Spleen (tissue), 11 donors: ENCODE measurements at regions not wholly inside any gene's neighbourhood (a gene's known extent, or its start where the extent isn't known, plus 50 kb on each side); places are given as distances from the start of the nearest gene placed in this dataset.

Source experiments
- DNase-seq: peaks from one replicate; pipeline ENCODE4 v3.0.0-alpha.2; 2020
- H3K27ac ChIP-seq, 8 donors: fragments of 200-600 bp; sonication (generic) in 7 of 8; 1 replicate in 4 of 8; 2 replicates in 4 of 8; pipeline versions ENCODE4 v1.5.0 to v1.8.0; 2016 to 2021; ENCODE audit warnings: inconsistent platforms in 4 of 8, mild to moderate bottlenecking in 4 of 8, moderate library complexity in 1 of 8
- H3K27me3 ChIP-seq, 7 donors: fragments of 200-600 bp; sonication (generic) in 6 of 7; replicated peaks in 1 of 7; 1 replicate in 4 of 7; 2 replicates in 3 of 7; pipeline versions ENCODE4 v1.5.0 to v1.8.0; 2016 to 2021; ENCODE audit warnings: inconsistent platforms in 3 of 7, mild to moderate bottlenecking in 1 of 7
- H3K36me3 ChIP-seq, 6 donors: fragments of 200-600 bp; sonication (generic) in 5 of 6; 1 replicate in 4 of 6; 2 replicates in 2 of 6; pipeline versions ENCODE4 v1.5.0 to v1.8.0; 2016 to 2021; ENCODE audit warnings: inconsistent platforms in 2 of 6
- H3K4me1 ChIP-seq, 6 donors: fragments of 200-600 bp; sonication (generic) in 5 of 6; 1 replicate in 3 of 6; 2 replicates in 3 of 6; pipeline versions ENCODE4 v1.5.0 to v1.8.0; 2016 to 2021; ENCODE audit warnings: inconsistent platforms in 3 of 6
- H3K4me3 ChIP-seq, 8 donors: fragments of 200-600 bp; sonication (generic) in 7 of 8; 1 replicate in 4 of 8; 2 replicates in 4 of 8; pipeline versions ENCODE4 v1.5.0 to v1.8.0; 2016 to 2021; ENCODE audit warnings: inconsistent platforms in 4 of 8, mild to moderate bottlenecking in 4 of 8, moderate library complexity in 2 of 8
- H3K9me3 ChIP-seq, 8 donors: fragments of 200-600 bp; sonication (generic) in 7 of 8; 1 replicate in 4 of 8; 2 replicates in 4 of 8; pipeline versions ENCODE4 v1.5.0 to v1.8.0; 2016 to 2021; ENCODE audit warnings: inconsistent platforms in 4 of 8
- CTCF ChIP-seq, 11 experiments: fragments of 200-600 bp in 7 of 11; fragments of 450-650 bp in 4 of 11; sonication (generic) in 4 of 11; IDR thresholded peaks in 8 of 11; conservative IDR thresholded peaks in 3 of 11; 1 replicate in 7 of 11; 2 replicates in 4 of 11; pipeline versions ENCODE4 v1.4.0 to v1.8.0; 2016 to 2021; ENCODE audit warnings: antibody characterized with exemption in 11 of 11, inconsistent platforms in 4 of 11, mild to moderate bottlenecking in 1 of 11
- POLR2A ChIP-seq, 3 donors: fragments of 450-650 bp; IDR thresholded peaks; one replicate each; pipeline ENCODE4 v1.5.1; 2017; ENCODE audit warnings: antibody characterized with exemption in 3 of 3, mild to moderate bottlenecking in 1 of 3
- POLR2AphosphoS5 ChIP-seq, 3 donors: sonication (generic); formaldehyde crosslinking; IDR thresholded peaks; one replicate each; pipeline ENCODE4 v1.5.1; 2017; ENCODE audit warnings: antibody characterized with exemption in 3 of 3
- WGBS, 5 donors: extraction: QIAGEN DNeasy Blood & Tissue Kit in 3 of 5; methylation state at CpG; one replicate each; pipeline versions ENCODE4 v1.1.5 to v1.1.7; 2013 to 2018; 5-methylcytosine and 5-hydroxymethylcytosine counted together
- intact Hi-C: fragments of 100-400 bp; cut with DNase I; formaldehyde crosslinking; loops from one replicate; pipeline ENCODE4 v1.15.0; 2023; ENCODE audit warnings: low total_unique reads
- donor health status: healthy with polysubstance abuse.
- donor health status: DM: no; HTN: no; CAD: no; lungs with moderate emphysema.
- donor health status: DM: no; HTN: no; CAD: no.
- donor health status: Bipolar disorder and iron deficiency.
- donor health status: healthy.
- donor health status: DM: no; HTN: no; CAD: no.
- donor health status: DM: yes; HTN: yes; CAD: no.

GRCh38 chr7:50166997-50167965, 74.2 kb upstream of the ZPBP start:
- intact Hi-C loops, result no loop called here
- Histone ChIP-seq H3K27me3 (no peaks in the 10 kb centered on the region), H3K9me3 (no peaks in the 10 kb centered on the region), H3K4me3 (no peak overlapping the region), H3K27ac (peak overlapping the region in 3 of 8 donors; percentile 10 to 44 (median 25)), H3K4me1 (peaks cover 0 to 27% (median 12%) of the 10 kb centered on the region in 6 donors), H3K36me3 (no peaks in the 10 kb centered on the region)
- no peak for DNase-seq
- WGBS, 5 donors, result 44 to 56% (median 51%) methylated on average over 11 to 13 of the region's 13 CpGs
- TF ChIP-seq POLR2A (IDR thresholded peaks at IDR 0.05) (no peak), POLR2AphosphoS5 (IDR thresholded peaks at IDR 0.05) (no peak), CTCF (IDR thresholded peaks at IDR 0.05 in 8 of 11, conservative IDR thresholded peaks at IDR 0.05 in 3 of 11) (no peak)

DNA sequence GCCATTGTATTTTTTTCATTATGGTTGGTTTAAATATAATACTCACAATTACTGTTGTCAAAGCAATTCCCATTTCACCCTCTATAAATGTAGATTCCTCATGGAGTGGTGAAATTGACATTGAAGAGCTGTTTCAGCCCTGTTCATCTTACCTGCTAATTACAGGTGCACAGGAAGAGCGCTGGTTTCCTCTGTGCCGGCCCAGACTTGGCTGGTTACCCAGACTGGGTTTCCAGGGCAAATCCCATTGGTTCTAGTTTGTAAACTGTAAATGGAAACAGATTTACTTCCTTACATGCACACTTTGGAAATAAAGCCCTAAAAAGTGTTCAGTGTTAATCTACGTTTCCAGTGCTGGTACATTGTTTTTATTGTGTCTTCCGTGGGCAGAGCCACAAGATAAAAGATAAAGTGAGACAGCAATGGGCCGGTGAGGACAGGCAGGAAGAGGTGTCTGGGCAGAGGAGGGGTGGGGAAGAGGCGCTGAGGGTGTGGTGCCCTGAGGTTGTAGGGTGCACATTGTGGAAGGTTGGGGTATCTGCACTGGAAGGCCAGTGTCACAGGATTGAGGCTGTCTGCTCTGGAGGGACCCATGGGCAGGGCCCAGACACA, 71.6 kb upstream of the ZPBP start:
- intact Hi-C loops, result no loop called here
- WGBS, 5 donors, result 46 to 58% (median 52%) methylated on average over 6 of the region's 6 CpGs
- no peak overlapping the region for H3K4me3 ChIP-seq

GRCh38 chr7:50160206-50160605, 67.2 kb upstream of the ZPBP start:
- H3K27me3 ChIP-seq, result no peaks in the 10 kb centered on the region
- peaks cover 0 to 28% (median 9%) of the 10 kb centered on the region in 6 donors for H3K4me1 ChIP-seq
- intact Hi-C loops, result no loop called here
- H3K4me3 ChIP-seq, result no peak overlapping the region
- no peaks in the 10 kb centered on the region for H3K9me3 ChIP-seq
- WGBS, 5 donors, result 57 to 84% (median 73%) methylated on average over 4 of the region's 4 CpGs
- H3K27ac ChIP-seq, result no peak overlapping the region
- TF ChIP-seq CTCF (IDR thresholded peaks at IDR 0.05 in 8 of 11, conservative IDR thresholded peaks at IDR 0.05 in 3 of 11) (no peak), POLR2A (IDR thresholded peaks at IDR 0.05) (no peak), POLR2AphosphoS5 (IDR thresholded peaks at IDR 0.05) (no peak)
- no peak for DNase-seq
- H3K36me3 ChIP-seq, result no peaks in the 10 kb centered on the region

More for the DNA sequence above, 71.6 kb upstream of the ZPBP start:
- H3K4me1 ChIP-seq, result peaks cover 0 to 27% (median 12%) of the 10 kb centered on the region in 6 donors
- DNase-seq, result no peak
- H3K27ac ChIP-seq, result no peak overlapping the region
- H3K36me3 ChIP-seq, result no peaks in the 10 kb centered on the region
- TF ChIP-seq POLR2A (IDR thresholded peaks at IDR 0.05) (no peak), POLR2AphosphoS5 (IDR thresholded peaks at IDR 0.05) (no peak), CTCF (IDR thresholded peaks at IDR 0.05 in 8 of 11, conservative IDR thresholded peaks at IDR 0.05 in 3 of 11) (no peak)
- H3K27me3 ChIP-seq, result no peaks in the 10 kb centered on the region
- no peaks in the 10 kb centered on the region for H3K9me3 ChIP-seq

- Histone ChIP-seq H3K36me3 (no peaks in the 10 kb centered on the region), H3K27me3 (no peaks in the 10 kb centered on the region), H3K4me1 (peaks cover 0 to 19% (median 9%) of the 10 kb centered on the region in 6 donors), H3K4me3 (no peak overlapping the region), H3K27ac (no peak overlapping the region), H3K9me3 (no peaks in the 10 kb centered on the region)
- TF ChIP-seq CTCF (IDR thresholded peaks at IDR 0.05 in 8 of 11, conservative IDR thresholded peaks at IDR 0.05 in 3 of 11), result no peak
- TF ChIP-seq POLR2A (IDR thresholded peaks at IDR 0.05), result no peak
- no peak for TF ChIP-seq POLR2AphosphoS5 (IDR thresholded peaks at IDR 0.05)
- WGBS, 5 donors, result 94 to 100% (median 95%) methylated on average over 5 to 25 of the region's 25 CpGs
- DNase-seq, result no peak
- intact Hi-C loops, result no loop called here
Observed at GRCh38 chr7:50159154-50159553, 66.1 kb upstream of the ZPBP start.
